ENCODE measurements at regions not wholly inside any gene's neighbourhood (a gene's known extent, or its start where the extent isn't known, plus 50 kb on each side); places are given as distances from the start of the nearest gene placed in this dataset.
"Not testable (repeated sequence)": the region's sequence is repeated elsewhere in the genome, so short reads cannot be mapped to it uniquely, and the experiment has no call there.

DNA sequence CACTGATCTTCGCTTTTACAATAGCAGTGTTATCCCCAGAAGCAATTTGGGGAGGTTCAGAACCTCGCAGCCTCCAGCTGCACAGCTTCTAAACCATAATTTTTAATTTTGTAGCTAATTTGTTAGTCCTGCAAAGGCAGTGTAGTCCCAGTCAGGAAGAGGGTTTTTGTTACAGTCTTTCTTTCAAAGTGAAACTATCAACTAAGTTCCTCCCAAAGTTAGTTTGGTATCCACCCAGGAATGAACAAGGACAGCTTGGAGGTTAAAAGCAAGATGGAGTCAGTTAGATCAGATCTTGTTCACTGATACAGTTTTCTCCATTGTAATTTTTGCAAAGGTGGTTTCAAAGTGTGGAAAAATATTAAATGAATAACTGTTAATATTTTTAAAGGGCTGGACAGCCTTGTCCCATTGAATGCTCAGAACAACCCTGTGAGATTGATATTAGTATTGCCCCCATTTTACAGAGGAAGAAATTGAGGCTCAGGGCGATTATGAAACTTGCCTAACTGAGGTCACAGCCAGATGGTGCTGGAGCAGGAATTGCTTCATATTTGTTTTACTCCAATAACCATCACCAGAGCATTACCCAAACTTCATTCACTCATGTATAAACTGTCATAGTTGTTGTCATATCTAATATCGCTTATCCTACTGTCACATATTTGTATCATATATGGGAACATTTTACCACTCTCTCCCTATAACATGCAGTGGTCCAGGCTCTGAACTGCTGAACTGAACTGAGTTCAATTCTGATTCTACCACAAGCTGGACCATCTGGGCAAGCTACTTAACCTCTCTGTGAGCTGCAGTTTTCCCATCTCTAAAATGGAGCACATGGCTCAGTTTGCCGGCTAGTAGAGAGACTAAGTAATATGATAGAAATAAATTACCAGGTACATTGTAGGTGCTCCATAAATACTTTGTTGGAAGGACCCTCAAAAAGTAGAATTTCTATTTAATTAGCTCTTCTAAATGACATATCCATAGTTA is 213.8 kb downstream of the BCAS1 start:
- no peak overlapping the region for H3K27ac Mint-ChIP-seq
- ATAC-seq (ENCODE audit: low read depth), result no peak
- no peak overlapping the region for H3K4me3 Mint-ChIP-seq
- no peaks in the 10 kb centered on the region for H3K27me3 Mint-ChIP-seq
- no peaks in the 10 kb centered on the region for H3K9me3 Mint-ChIP-seq
- peaks cover 15% of the 10 kb centered on the region for H3K4me1 Mint-ChIP-seq
- DNase-seq (ENCODE audit: low spot score in 2 of 2), result no peak
- no peaks in the 10 kb centered on the region for H3K36me3 Mint-ChIP-seq

DNA sequence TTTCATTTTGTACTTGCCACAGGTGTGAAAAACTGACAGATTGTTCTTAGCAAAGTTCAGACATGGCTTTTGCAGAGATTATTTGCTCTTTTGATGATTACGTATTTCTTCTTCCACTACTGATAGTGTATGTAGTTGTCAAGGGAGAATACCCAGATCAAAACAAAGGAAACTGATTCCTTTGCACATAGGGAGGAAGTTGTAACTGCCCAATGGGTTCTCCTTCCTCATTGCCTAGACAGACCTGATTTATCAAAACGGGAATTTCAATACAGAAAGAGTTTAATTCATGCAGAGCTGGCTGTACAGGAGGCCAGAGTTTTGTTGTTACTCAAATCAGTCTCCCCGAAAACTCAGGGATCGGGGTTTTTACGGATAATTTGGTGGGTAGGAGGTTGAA is 214.7 kb downstream of the BCAS1 start:
- no peaks in the 10 kb centered on the region for H3K36me3 Mint-ChIP-seq
- no peak for DNase-seq (ENCODE audit: low spot score in 2 of 2)
- no peak for ATAC-seq (ENCODE audit: low read depth)
- no peak overlapping the region for H3K4me3 Mint-ChIP-seq
- peaks cover 15% of the 10 kb centered on the region for H3K4me1 Mint-ChIP-seq
- no peak overlapping the region for H3K27ac Mint-ChIP-seq
- no peaks in the 10 kb centered on the region for H3K27me3 Mint-ChIP-seq
- no peaks in the 10 kb centered on the region for H3K9me3 Mint-ChIP-seq

GRCh38 chr20:53854609-53854926 is 215.8 kb downstream of the BCAS1 start:
- H3K36me3 Mint-ChIP-seq; ATAC-seq (ENCODE audit: low read depth); H3K4me3 Mint-ChIP-seq; H3K27ac Mint-ChIP-seq; H3K9me3 Mint-ChIP-seq; DNase-seq (ENCODE audit: low spot score in 2 of 2); H3K27me3 Mint-ChIP-seq: not testable (repeated sequence)
- H3K4me1 Mint-ChIP-seq, result peaks cover 20% of the 10 kb centered on the region

GRCh38 chr20:53853111-53853713 is 217.2 kb downstream of the BCAS1 start:
- ATAC-seq (ENCODE audit: low read depth), result no peak
- Mint-ChIP-seq H3K27ac (no peak overlapping the region), H3K9me3 (no peaks in the 10 kb centered on the region), H3K4me3 (no peak overlapping the region), H3K4me1 (peaks cover 24% of the 10 kb centered on the region), H3K36me3 (no peaks in the 10 kb centered on the region), H3K27me3 (no peaks in the 10 kb centered on the region)
- no peak for DNase-seq (ENCODE audit: low spot score in 2 of 2)

DNA sequence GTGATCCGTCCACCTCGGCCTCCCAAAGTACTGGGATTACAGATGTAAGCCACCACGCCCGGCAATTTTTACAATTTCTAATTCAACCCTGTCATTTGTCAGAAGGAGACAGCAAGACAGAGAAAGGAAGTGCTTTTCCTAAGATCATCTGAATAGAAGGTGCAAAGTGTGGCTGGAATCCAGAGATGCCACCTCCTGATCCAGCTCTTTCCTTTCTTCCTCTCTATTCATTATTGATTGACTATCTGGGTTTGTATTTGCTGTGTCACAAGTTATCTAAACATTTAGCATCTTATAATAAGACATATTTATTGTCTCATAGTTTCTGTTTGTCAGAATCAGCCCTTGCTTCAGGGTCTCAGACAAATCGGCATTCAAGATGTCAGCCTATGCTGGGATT is 217.7 kb downstream of the BCAS1 start:
- H3K27me3 Mint-ChIP-seq, result no peaks in the 10 kb centered on the region
- no peak overlapping the region for H3K27ac Mint-ChIP-seq
- no peak for ATAC-seq (ENCODE audit: low read depth)
- no peak overlapping the region for H3K4me3 Mint-ChIP-seq
- no peaks in the 10 kb centered on the region for H3K9me3 Mint-ChIP-seq
- no peaks in the 10 kb centered on the region for H3K36me3 Mint-ChIP-seq
- DNase-seq (ENCODE audit: low spot score in 2 of 2), result no peak
- peaks cover 29% of the 10 kb centered on the region for H3K4me1 Mint-ChIP-seq

DNA sequence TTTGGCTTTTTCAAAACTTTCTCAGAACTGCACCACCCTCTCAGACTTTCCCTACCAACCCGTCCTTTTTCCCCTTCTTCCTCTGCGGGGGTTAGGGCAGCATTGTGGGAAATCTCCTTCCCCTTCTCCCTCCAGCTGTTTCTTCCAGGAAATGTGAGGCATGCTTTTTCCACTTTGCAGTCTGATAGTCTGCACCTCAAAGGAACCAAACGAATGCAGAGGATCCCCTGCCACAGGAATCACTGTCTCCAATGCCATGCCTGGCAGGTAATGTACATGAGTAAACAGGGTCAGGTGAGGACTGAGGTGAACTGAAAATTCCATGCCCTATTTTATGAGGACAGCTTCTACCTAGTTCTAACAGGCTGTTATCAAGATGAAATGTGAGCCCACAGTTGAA is 218.4 kb downstream of the BCAS1 start:
- ATAC-seq (ENCODE audit: low read depth) (no peak), DNase-seq (ENCODE audit: low spot score in 2 of 2) (no peak)
- no peak overlapping the region for H3K27ac Mint-ChIP-seq
- no peak overlapping the region for H3K4me3 Mint-ChIP-seq
- no peaks in the 10 kb centered on the region for H3K27me3 Mint-ChIP-seq
- H3K36me3 Mint-ChIP-seq, result no peaks in the 10 kb centered on the region
- H3K9me3 Mint-ChIP-seq, result no peaks in the 10 kb centered on the region
- peaks cover 36% of the 10 kb centered on the region for H3K4me1 Mint-ChIP-seq

- Mint-ChIP-seq H3K27me3 (no peaks in the 10 kb centered on the region), H3K9me3 (no peaks in the 10 kb centered on the region), H3K36me3 (no peaks in the 10 kb centered on the region), H3K4me3 (no peak overlapping the region), H3K4me1 (peaks cover 32% of the 10 kb centered on the region), H3K27ac (no peak overlapping the region)
- peak; percentile 58 for ATAC-seq (ENCODE audit: low read depth)
- no peak for DNase-seq (ENCODE audit: low spot score in 2 of 2)
Observed at GRCh38 chr20:53850319-53850718, 220.1 kb downstream of the BCAS1 start.

DNA sequence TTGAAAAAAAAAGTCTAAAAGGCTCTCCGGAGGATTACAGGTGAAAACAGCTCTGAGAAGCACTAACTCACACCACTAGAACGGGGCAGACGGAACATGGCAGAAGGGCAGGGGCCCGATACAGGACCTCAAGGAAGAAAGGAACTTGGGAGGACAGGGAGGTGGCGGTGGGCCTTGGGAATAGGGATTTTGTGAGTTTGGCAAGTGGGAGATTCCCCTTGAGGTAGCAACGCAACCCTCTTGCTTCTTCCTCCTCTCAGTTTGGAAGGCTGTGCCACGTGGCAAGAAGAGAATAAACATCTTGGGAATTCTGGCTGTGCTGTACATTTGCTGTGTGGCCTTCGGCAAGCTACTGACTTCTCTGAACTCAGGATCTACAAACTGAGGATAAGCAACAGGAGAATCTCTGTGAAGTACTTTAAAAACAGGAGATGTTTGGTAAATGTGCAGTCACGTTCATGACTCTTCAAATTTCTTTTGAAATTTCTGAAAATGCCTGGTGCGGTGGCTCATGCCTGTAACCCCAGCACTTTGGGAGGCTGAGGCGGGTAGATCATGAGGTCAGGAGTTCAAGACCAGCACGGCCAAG is 220.8 kb downstream of the BCAS1 start:
- no peak for ATAC-seq (ENCODE audit: low read depth)
- H3K9me3 Mint-ChIP-seq, result no peaks in the 10 kb centered on the region
- no peaks in the 10 kb centered on the region for H3K36me3 Mint-ChIP-seq
- DNase-seq (ENCODE audit: low spot score in 2 of 2), result no peak
- H3K4me1 Mint-ChIP-seq, result peaks cover 32% of the 10 kb centered on the region
- H3K4me3 Mint-ChIP-seq, result no peak overlapping the region
- no peak overlapping the region for H3K27ac Mint-ChIP-seq
- H3K27me3 Mint-ChIP-seq, result no peaks in the 10 kb centered on the region

- H3K4me1 Mint-ChIP-seq, result peaks cover 36% of the 10 kb centered on the region
- H3K27me3 Mint-ChIP-seq, result no peaks in the 10 kb centered on the region
Observed at GRCh38 chr20:53848304-53848703, 222.1 kb downstream of the BCAS1 start.

DNA sequence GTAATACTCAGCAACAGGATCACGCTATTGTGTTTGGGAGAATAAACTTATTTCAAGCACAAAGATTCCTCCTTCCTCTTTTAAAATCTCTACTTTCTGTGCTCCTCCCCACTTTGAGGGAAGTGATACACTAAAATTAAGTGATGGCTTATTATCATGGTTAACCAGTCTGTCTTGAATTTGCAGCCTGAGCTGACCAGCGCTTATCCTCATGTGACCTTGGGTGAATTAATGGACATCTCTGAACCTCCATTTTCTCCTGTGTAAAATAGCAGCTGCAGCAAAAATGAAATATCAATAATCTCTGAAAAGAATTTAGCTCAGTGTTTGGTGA is 222.6 kb downstream of the BCAS1 start:
- H3K27me3 Mint-ChIP-seq, result no peaks in the 10 kb centered on the region
- no peaks in the 10 kb centered on the region for H3K9me3 Mint-ChIP-seq
- no peak for DNase-seq (ENCODE audit: low spot score in 2 of 2)
- peaks cover 38% of the 10 kb centered on the region for H3K4me1 Mint-ChIP-seq
- H3K4me3 Mint-ChIP-seq, result peak overlapping the region; percentile 76
- H3K36me3 Mint-ChIP-seq, result no peaks in the 10 kb centered on the region
- peak overlapping the region; percentile 70 for H3K27ac Mint-ChIP-seq
- ATAC-seq (ENCODE audit: low read depth), result peak; percentile 63

More at GRCh38 chr20:53848304-53848703, 222.1 kb downstream of the BCAS1 start:
- Mint-ChIP-seq H3K36me3 (no peaks in the 10 kb centered on the region), H3K9me3 (no peaks in the 10 kb centered on the region), H3K27ac (no peak overlapping the region), H3K4me3 (no peak overlapping the region)
- no peak for DNase-seq (ENCODE audit: low spot score in 2 of 2)
- no peak for ATAC-seq (ENCODE audit: low read depth)

- peak overlapping the region; percentile 70 for H3K27ac Mint-ChIP-seq
- ATAC-seq (ENCODE audit: low read depth), result peak; percentile 76
- DNase-seq (ENCODE audit: low spot score in 2 of 2), result no peak
Observed at GRCh38 chr20:53847139-53847836, 223.1 kb downstream of the BCAS1 start.

GRCh38 chr20:53846640-53847039 is 223.8 kb downstream of the BCAS1 start:
- Mint-ChIP-seq H3K4me3 (no peak overlapping the region), H3K27me3 (no peaks in the 10 kb centered on the region), H3K27ac (no peak overlapping the region), H3K36me3 (no peaks in the 10 kb centered on the region), H3K4me1 (peaks cover 44% of the 10 kb centered on the region), H3K9me3 (no peaks in the 10 kb centered on the region)
- DNase-seq (ENCODE audit: low spot score in 2 of 2) (no peak), ATAC-seq (ENCODE audit: low read depth) (no peak)

More at GRCh38 chr20:53847139-53847836, 223.1 kb downstream of the BCAS1 start:
- Mint-ChIP-seq H3K36me3 (no peaks in the 10 kb centered on the region), H3K27me3 (no peaks in the 10 kb centered on the region), H3K4me3 (peak overlapping the region; percentile 76), H3K4me1 (peaks cover 43% of the 10 kb centered on the region), H3K9me3 (no peaks in the 10 kb centered on the region)

DNA sequence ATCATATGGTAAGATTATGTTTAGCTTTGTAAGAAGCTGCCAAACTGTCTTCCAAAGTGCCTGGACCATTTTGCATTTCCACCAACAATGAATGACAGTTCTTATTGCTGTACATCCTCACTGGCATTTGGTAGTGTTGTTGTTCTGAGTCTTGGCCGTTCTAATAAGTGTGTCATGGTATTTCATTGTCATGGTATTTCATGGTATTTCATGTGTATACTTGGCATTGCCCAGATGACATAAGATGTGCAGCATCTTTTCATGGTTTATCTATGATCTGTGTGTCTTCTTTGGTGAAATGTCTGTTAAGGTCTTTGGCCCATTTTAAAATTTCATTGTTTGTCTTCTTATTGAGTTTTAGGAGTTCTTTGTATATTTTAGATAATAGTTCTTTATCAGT is 224.4 kb downstream of the BCAS1 start:
- H3K4me1 Mint-ChIP-seq, result peaks cover 46% of the 10 kb centered on the region
- H3K4me3 Mint-ChIP-seq, result no peak overlapping the region
- DNase-seq (ENCODE audit: low spot score in 2 of 2) (no peak), ATAC-seq (ENCODE audit: low read depth) (no peak)
- H3K27me3 Mint-ChIP-seq, result no peaks in the 10 kb centered on the region
- no peak overlapping the region for H3K27ac Mint-ChIP-seq
- no peaks in the 10 kb centered on the region for H3K36me3 Mint-ChIP-seq
- no peaks in the 10 kb centered on the region for H3K9me3 Mint-ChIP-seq

- H3K36me3 Mint-ChIP-seq, result no peaks in the 10 kb centered on the region
- H3K27me3 Mint-ChIP-seq, result no peaks in the 10 kb centered on the region
- peaks cover 1% of the 10 kb centered on the region for H3K9me3 Mint-ChIP-seq
- H3K27ac Mint-ChIP-seq, result peak overlapping the region; percentile 58
- peaks cover 53% of the 10 kb centered on the region for H3K4me1 Mint-ChIP-seq
- DNase-seq (ENCODE audit: low spot score in 2 of 2) (no peak), ATAC-seq (ENCODE audit: low read depth) (no peak)
- no peak overlapping the region for H3K4me3 Mint-ChIP-seq
Observed at GRCh38 chr20:53844259-53844658, 226.1 kb downstream of the BCAS1 start.

All from memory B cell (primary cell).